ENCODE measurements at regions not wholly inside any gene's neighbourhood (a gene's known extent, or its start where the extent isn't known, plus 50 kb on each side); places are given as distances from the start of the nearest gene placed in this dataset.

GRCh38 chr10:37474645-37475044 lies 349.2 kb downstream of the ANKRD30A start:
- H3K36me3 ChIP-seq, result no peaks in the 10 kb centered on the region
- no peaks in the 10 kb centered on the region for H3K4me1 ChIP-seq
- no peak overlapping the region for H3K27ac ChIP-seq
- no peak for DNase-seq
- no peaks in the 10 kb centered on the region for H3K9me3 ChIP-seq
- H3K27me3 ChIP-seq, result no peaks in the 10 kb centered on the region
- H3K4me3 ChIP-seq, result no peak overlapping the region
- intact Hi-C loops (cut with DNase I; ENCODE audit: low total_unique reads), result no loop called here
- no peak for TF ChIP-seq CTCF (IDR thresholded peaks at IDR 0.05)
- TF ChIP-seq POLR2A (IDR thresholded peaks at IDR 0.05), result no peak

GRCh38 chr10:37473906-37474305 lies 348.5 kb downstream of the ANKRD30A start:
- Histone ChIP-seq H3K27ac (no peak overlapping the region), H3K9me3 (no peaks in the 10 kb centered on the region), H3K4me1 (no peaks in the 10 kb centered on the region), H3K27me3 (no peaks in the 10 kb centered on the region), H3K36me3 (no peaks in the 10 kb centered on the region), H3K4me3 (no peak overlapping the region)
- no peak for DNase-seq
- no peak for TF ChIP-seq POLR2A (IDR thresholded peaks at IDR 0.05)
- TF ChIP-seq CTCF (IDR thresholded peaks at IDR 0.05), result no peak
- intact Hi-C loops (cut with DNase I; ENCODE audit: low total_unique reads), result no loop called here

- intact Hi-C loops (cut with DNase I; ENCODE audit: low total_unique reads), result no loop called here
- Histone ChIP-seq H3K4me3 (no peak overlapping the region), H3K9me3 (no peaks in the 10 kb centered on the region), H3K4me1 (no peaks in the 10 kb centered on the region), H3K27ac (no peak overlapping the region), H3K36me3 (no peaks in the 10 kb centered on the region), H3K27me3 (no peaks in the 10 kb centered on the region)
- no peak for DNase-seq
- TF ChIP-seq POLR2A (IDR thresholded peaks at IDR 0.05) (no peak), CTCF (IDR thresholded peaks at IDR 0.05) (no peak)
These were observed 341.8 kb downstream of the ANKRD30A start for GRCh38 chr10:37467246-37467645.

- H3K4me1 ChIP-seq, result no peaks in the 10 kb centered on the region
- no peaks in the 10 kb centered on the region for H3K36me3 ChIP-seq
- no peaks in the 10 kb centered on the region for H3K9me3 ChIP-seq
- no peak for DNase-seq
- no peaks in the 10 kb centered on the region for H3K27me3 ChIP-seq
- TF ChIP-seq POLR2A (IDR thresholded peaks at IDR 0.05) (no peak), CTCF (IDR thresholded peaks at IDR 0.05) (no peak)
- H3K27ac ChIP-seq, result no peak overlapping the region
- intact Hi-C loops (cut with DNase I; ENCODE audit: low total_unique reads), result no loop called here
- no peak overlapping the region for H3K4me3 ChIP-seq
These were observed 331.1 kb downstream of the ANKRD30A start for GRCh38 chr10:37456456-37456855.

- TF ChIP-seq POLR2A (IDR thresholded peaks at IDR 0.05), result no peak
- TF ChIP-seq CTCF (IDR thresholded peaks at IDR 0.05), result no peak
- Histone ChIP-seq H3K27me3 (no peaks in the 10 kb centered on the region), H3K9me3 (no peaks in the 10 kb centered on the region), H3K4me1 (no peaks in the 10 kb centered on the region), H3K36me3 (no peaks in the 10 kb centered on the region), H3K4me3 (no peak overlapping the region), H3K27ac (no peak overlapping the region)
- intact Hi-C loops (cut with DNase I; ENCODE audit: low total_unique reads), result no loop called here
- DNase-seq, result no peak
These were observed 322.8 kb downstream of the ANKRD30A start for GRCh38 chr10:37448161-37448560.

All from uterus (tissue), 3 donors.